ENCODE measurements at regions not wholly inside any gene's neighbourhood (a gene's known extent, or its start where the extent isn't known, plus 50 kb on each side); places are given as distances from the start of the nearest gene placed in this dataset.
"Not testable (repeated sequence)": the region's sequence is repeated elsewhere in the genome, so short reads cannot be mapped to it uniquely, and the experiment has no call there.

DNA sequence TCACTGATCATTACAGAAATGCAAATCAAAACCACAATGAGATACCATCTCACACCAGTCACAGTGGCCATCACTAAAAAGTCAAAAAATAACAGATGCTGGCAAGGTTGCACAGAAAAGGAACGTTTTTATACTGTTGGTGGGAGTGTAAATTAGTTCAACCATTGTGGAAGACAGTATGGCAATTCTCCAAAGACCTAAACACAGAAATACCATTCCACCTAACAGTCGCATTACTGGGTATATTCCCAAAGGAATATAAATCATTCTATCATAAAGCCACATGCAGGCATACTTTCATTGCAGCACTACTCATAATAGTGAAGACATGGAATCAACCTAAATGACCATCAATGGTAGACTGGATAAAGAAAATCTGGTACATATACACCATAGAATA is 83.2 kb upstream of the ARID5B start:
- H3K27ac ChIP-seq; DNase-seq; H3K4me3 ChIP-seq; H3K36me3 ChIP-seq; H3K9me3 ChIP-seq; H3K4me1 ChIP-seq; intact Hi-C loops (cut with DNase I; ENCODE audit: low total_unique reads); H3K27me3 ChIP-seq: not testable (repeated sequence)

DNA sequence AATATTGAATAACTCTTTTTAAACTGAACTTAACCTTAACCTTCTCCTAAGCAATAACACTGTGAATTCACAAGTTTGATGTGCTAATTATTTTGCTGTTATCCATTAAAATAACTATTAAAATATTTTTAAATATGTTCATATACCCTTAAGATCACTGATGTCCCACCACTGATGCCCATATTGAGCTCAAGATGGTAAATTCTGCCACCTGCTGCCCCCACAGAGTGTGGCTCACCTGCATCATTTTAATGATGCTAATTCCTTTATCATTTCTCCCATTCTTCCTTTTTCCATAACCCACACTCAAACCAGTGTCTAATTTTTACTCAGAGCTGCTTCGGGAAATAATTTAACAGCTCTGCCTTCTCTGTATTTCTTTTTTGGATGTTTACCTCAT is 82.3 kb upstream of the ARID5B start:
- TF ChIP-seq CTCF (IDR thresholded peaks at IDR 0.05) = no peak
- Histone ChIP-seq H3K4me3 (no peak overlapping the region), H3K27ac (no peak overlapping the region), H3K9me3 (no peaks in the 10 kb centered on the region), H3K36me3 (no peaks in the 10 kb centered on the region), H3K27me3 (no peaks in the 10 kb centered on the region), H3K4me1 (no peaks in the 10 kb centered on the region)
- no peak for DNase-seq
- intact Hi-C loops (cut with DNase I; ENCODE audit: low total_unique reads) = no loop called here

DNA sequence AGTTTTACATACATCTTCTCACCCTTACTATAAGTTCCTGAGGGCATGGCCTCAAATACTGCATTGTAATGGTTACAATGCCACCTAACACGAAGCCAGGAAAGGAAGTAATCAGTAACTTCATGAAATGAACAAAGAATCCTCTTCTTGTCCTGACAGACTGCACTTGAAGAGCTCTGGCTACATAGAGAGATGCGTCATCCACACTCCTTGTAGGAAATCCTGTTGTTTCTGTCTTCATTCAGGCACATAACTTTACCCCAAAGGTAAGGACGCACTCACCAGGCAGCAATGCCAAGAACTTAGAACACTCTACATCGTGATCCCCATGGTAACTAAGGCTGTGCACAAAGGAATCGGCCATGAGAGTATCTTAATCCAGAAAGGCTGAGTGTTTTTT is 80.3 kb upstream of the ARID5B start:
- intact Hi-C loops (cut with DNase I; ENCODE audit: low total_unique reads) = no loop called here
- H3K27me3 ChIP-seq = no peaks in the 10 kb centered on the region

DNA sequence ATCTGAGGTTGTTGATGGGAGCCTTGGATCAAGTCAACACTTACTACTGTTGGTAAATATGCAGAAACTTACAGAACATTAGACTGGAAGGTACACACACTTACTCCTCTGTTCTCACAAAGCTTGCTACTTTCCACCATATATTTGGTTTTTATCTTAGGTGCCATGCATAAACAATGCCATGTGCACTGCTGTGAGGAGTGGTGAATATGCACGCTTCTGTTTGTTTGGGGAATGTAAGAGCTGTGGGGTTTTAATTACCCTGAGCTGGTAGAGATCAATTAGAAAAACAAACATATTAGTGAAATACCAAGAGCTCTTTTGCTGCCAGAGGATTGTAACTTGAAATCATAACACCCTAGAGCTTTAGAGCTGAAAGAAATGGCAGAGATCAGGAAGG is 79.8 kb upstream of the ARID5B start:
- intact Hi-C loops (cut with DNase I; ENCODE audit: low total_unique reads) = no loop called here
- no peaks in the 10 kb centered on the region for H3K9me3 ChIP-seq
- no peaks in the 10 kb centered on the region for H3K27me3 ChIP-seq
- no peaks in the 10 kb centered on the region for H3K36me3 ChIP-seq
- TF ChIP-seq CTCF (IDR thresholded peaks at IDR 0.05) = no peak
- DNase-seq = no peak
- H3K4me3 ChIP-seq = no peak overlapping the region
- H3K27ac ChIP-seq = no peak overlapping the region
- no peaks in the 10 kb centered on the region for H3K4me1 ChIP-seq

More for the DNA sequence above, 80.3 kb upstream of the ARID5B start:
- no peaks in the 10 kb centered on the region for H3K9me3 ChIP-seq
- no peak overlapping the region for H3K4me3 ChIP-seq
- H3K36me3 ChIP-seq = no peaks in the 10 kb centered on the region
- no peaks in the 10 kb centered on the region for H3K4me1 ChIP-seq
- no peak for DNase-seq
- TF ChIP-seq CTCF (IDR thresholded peaks at IDR 0.05) = no peak
- no peak overlapping the region for H3K27ac ChIP-seq

DNA sequence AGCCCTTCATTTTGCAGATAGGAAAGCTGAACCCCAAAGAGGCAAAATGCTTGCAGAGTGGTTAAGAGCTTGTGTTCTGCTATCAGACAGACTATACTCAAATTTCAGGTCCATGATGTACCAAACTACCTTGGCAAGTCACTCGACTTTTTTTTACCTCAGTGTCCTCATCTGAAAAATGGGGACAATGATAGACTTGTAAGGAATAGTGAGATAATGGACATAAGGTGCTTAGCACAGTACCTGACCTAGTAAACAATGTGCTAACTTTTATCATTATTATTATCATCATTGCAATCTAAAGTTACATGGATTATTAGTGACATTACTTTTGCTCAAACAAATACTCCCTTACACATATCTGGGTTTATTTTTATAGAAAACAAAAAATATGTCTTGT is 79.4 kb upstream of the ARID5B start:
- no peak for TF ChIP-seq CTCF (IDR thresholded peaks at IDR 0.05)
- no peaks in the 10 kb centered on the region for H3K4me1 ChIP-seq
- no peak overlapping the region for H3K4me3 ChIP-seq
- no peaks in the 10 kb centered on the region for H3K36me3 ChIP-seq
- no peaks in the 10 kb centered on the region for H3K9me3 ChIP-seq
- no peak for DNase-seq
- intact Hi-C loops (cut with DNase I; ENCODE audit: low total_unique reads) = no loop called here
- H3K27ac ChIP-seq = no peak overlapping the region
- no peaks in the 10 kb centered on the region for H3K27me3 ChIP-seq

DNA sequence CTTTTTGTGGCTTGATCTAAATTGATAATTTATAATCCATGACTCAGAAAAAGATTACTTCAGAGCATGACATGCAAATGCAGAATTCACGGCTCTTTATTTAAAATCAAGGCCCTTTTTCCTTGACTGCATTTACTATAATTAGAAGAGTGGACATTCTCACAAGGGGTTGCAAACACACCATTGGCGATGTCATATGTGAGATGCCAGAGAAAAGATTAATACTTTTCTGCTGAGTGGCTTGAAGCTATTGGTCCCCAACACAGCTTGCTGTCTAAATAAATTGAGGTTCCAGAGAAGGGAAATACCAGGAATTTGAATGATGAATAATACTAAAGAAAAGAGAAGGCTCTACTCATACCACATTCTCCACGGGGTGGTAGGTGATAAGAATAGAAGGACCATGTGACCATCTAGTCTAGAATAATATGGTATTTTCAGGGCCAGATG is 78.7 kb upstream of the ARID5B start:
- intact Hi-C loops (cut with DNase I; ENCODE audit: low total_unique reads) = no loop called here
- Histone ChIP-seq H3K36me3 (no peaks in the 10 kb centered on the region), H3K27me3 (no peaks in the 10 kb centered on the region), H3K9me3 (no peaks in the 10 kb centered on the region), H3K4me1 (no peaks in the 10 kb centered on the region), H3K4me3 (no peak overlapping the region), H3K27ac (no peak overlapping the region)
- TF ChIP-seq CTCF (IDR thresholded peaks at IDR 0.05) = no peak
- DNase-seq = no peak
